GOT3 (cell line): ENCODE measurements at regions not wholly inside any gene's neighbourhood (a gene's known extent, or its start where the extent isn't known, plus 50 kb on each side); places are given as distances from the start of the nearest gene placed in this dataset.

ENCODE experiments used
- DNase-seq: peaks from one replicate; lab custom pipeline; 2025; ENCODE audit warnings: mixed read lengths; lab: John Stamatoyannopoulos, UW

- no peak for DNase-seq
Observed at GRCh38 chr20:12276011-12276673, 358.4 kb downstream of the BTBD3 start.

GRCh38 chr20:12287575-12287974 is 369.9 kb downstream of the BTBD3 start:
- DNase-seq: no peak

- no peak for DNase-seq
Observed at GRCh38 chr20:12289465-12289864, 371.8 kb downstream of the BTBD3 start.

- no peak for DNase-seq
Observed at GRCh38 chr20:12291386-12291785, 373.7 kb downstream of the BTBD3 start.

GRCh38 chr20:12293900-12294299 is 376.2 kb downstream of the BTBD3 start:
- DNase-seq: no peak

GRCh38 chr20:12294678-12295077 is 377.0 kb downstream of the BTBD3 start:
- DNase-seq: no peak

GRCh38 chr20:12305188-12305950 is 387.7 kb downstream of the BTBD3 start:
- DNase-seq: no peak

- DNase-seq: no peak
Observed at GRCh38 chr20:12306107-12306506, 388.4 kb downstream of the BTBD3 start.

- DNase-seq: no peak
Observed at GRCh38 chr20:12311094-12311865, 393.6 kb downstream of the BTBD3 start.

GRCh38 chr20:12315652-12316051 is 398.0 kb downstream of the BTBD3 start:
- DNase-seq: no peak

- no peak for DNase-seq
Observed at GRCh38 chr20:12316794-12317193, 399.1 kb downstream of the BTBD3 start.

- DNase-seq: no peak
Observed at GRCh38 chr20:12317433-12317832, 399.7 kb downstream of the BTBD3 start.

GRCh38 chr20:12318043-12318442 is 400.4 kb downstream of the BTBD3 start:
- no peak for DNase-seq

GRCh38 chr20:12321736-12322135 is 404.0 kb downstream of the BTBD3 start:
- no peak for DNase-seq

GRCh38 chr20:12327205-12327604 is 409.5 kb downstream of the BTBD3 start:
- DNase-seq: no peak

- DNase-seq: no peak
Observed at GRCh38 chr20:12331236-12331635, 413.5 kb downstream of the BTBD3 start.

- no peak for DNase-seq
Observed at GRCh38 chr20:12337601-12338000, 419.9 kb downstream of the BTBD3 start.

- DNase-seq: no peak
Observed at GRCh38 chr20:12345978-12346377, 428.3 kb downstream of the BTBD3 start.

GRCh38 chr20:12353842-12354241 is 436.1 kb downstream of the BTBD3 start:
- DNase-seq: no peak

- no peak for DNase-seq
Observed at GRCh38 chr20:12354725-12355124, 437.0 kb downstream of the BTBD3 start.

- DNase-seq: no peak
Observed at GRCh38 chr20:12355185-12355584, 437.5 kb downstream of the BTBD3 start.

GRCh38 chr20:12358006-12358654 is 440.4 kb downstream of the BTBD3 start:
- no peak for DNase-seq
